Activated naive CD4-positive, alpha-beta T cell treated with Interleukin-2 at 50 U/mL for 16 hours (primary cell): ENCODE measurements at regions not wholly inside any gene's neighbourhood (a gene's known extent, or its start where the extent isn't known, plus 50 kb on each side); places are given as distances from the start of the nearest gene placed in this dataset.

ENCODE experiments used
- DNase-seq: peaks from one replicate; pipeline ENCODE4 v3.0.0-alpha.2; 2020

DNA sequence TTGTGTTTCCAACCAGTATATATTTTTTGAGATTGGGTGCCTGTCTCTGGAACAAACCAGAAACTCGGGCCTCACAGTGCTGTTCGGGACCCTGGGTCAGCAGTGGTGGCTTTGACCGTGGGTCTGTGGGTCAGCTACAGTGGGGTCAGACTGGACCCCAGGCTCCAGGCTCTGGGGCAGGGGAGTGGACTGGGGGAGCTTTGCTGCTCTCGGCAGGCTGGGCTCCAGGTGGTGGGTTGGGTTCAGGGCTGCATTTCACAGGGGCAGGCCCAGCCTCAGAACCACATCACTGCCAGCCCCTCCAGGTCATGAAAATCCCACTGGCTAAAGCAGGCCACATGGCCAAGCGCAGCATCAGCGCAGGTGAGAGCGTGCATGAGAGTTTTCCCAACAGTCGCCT lies 1279.3 kb downstream of the BRD1 start:
- no peak for DNase-seq

DNA sequence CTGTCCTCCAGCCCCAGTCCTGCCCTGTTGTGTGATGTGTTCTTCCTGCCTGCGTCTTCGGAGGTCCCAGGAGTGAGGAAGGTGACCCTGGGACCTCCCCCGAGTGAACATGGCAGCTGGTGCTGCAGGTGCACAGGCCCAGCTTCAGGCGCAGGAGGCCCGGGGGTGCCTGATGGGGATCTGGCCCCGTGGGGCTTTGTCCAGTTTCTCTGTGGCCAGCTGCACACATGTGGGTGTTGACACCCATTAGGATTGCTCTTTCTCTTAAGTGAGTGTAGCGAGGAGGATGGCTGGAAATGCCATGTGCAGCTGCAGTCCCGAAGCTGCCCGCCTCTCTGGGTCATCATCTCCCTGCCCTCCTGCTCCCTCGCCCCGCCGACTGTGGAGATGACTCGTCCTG lies 1279.7 kb downstream of the BRD1 start:
- no peak for DNase-seq

DNA sequence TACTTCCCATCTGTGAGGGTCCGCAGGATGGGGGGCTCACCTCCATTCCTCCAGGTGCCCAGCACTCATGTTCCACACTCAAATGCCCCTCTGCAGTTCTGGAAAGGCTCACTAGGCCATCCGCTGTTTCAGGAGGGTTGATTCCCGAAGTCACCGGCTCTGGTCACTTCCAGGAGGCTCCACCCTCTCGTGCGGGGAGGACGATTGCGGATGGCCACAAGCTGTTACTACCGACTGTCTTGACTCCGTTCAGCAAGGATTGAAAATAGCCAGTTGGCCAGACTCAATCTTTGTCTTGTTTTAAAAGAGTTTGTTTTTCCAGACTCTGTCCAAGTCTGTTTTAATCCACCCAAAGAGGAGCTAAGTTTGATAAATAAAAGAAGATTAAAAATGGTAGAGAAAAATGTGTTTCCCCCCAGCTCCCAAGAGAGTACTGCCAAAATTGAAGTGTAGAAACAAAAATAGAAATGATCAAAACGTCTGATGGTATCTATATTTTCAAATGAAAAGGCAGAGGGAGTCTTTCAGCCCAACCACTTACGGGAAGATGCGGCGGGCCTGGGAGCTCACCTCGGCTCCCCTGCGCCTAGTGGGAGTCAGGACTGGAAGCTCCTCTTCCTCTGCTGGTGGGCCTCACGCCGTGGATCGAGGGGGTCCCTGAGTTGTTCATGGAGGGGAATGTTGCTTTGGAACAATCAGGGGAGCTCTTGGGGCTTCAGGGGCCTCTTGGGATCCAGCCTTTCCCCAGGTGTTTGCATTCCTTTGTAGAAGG lies 1280.8 kb downstream of the BRD1 start:
- no peak for DNase-seq

DNA sequence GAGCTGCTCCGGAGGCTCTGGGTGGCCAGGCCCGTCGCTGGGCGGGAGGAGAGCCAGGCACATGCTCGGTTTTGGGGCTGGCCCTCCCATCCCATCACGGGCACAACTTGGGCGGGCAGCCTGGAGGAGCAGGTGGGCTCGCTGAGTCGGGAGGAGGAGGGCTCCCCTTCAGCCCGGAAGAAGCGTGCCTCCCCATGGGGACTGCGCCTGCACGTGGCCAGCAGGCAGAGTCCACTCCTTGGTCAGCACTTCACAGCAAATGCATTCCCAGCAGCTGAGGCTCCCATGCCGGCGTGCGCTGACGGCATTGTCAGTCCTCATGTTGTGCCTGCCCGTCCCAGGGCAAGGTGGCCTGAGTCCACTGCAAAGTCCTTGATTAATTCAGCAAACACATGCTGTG lies 1281.7 kb downstream of the BRD1 start:
- no peak for DNase-seq

DNA sequence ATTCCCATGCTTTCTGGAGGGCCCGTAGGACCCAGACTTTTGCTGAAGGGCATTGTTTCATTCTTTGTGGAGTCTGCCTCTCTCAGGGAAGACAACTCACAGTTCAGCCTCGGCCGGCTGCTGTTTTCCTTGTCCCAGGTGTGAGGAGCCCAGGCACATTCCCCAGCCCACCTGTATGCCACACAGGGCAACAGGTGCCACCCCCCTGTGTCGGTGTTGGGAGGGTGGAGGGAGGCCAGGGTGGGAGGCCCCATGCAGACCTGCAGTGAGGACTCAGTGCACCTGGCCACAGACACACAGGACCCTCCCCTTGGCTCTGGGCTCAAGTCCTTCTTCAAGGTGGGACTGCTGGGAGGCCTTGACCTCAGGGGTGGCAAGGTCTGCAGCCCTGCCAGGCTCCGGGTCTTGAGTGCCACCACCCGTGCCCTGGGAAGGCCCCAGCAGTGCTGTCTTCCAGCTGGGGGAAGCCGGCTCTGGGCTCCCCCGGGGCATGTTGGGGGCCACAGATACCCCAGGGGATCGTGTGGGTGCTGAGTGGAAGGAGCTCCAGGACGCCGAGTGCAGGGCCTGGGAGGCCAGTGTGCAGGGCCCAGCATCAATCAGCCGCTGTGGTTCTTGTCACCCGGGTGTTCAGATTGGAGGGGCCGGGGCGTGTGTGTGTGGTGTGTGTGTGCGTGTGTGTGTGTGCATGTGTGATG lies 1286.1 kb downstream of the BRD1 start:
- no peak for DNase-seq

DNA sequence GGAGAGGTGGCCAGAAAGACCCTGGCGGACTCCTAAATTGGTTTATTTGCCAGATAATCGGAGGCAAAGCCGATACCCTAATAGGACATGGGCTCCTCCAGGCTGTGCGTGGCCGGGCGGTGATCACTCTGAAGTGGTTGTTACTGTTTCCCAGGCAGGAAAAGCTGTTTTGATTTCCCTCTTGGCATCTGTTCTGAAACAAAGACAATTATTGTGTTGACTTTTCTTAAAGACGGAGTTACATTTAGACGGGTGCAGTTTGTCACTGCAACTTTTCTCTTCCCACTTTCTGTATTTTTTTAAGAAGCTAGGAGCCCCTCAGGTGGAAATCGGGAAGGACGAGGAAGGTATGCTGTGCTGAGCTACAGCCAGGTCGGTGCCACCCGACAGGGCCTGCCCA lies 1288.4 kb downstream of the BRD1 start:
- no peak for DNase-seq

DNA sequence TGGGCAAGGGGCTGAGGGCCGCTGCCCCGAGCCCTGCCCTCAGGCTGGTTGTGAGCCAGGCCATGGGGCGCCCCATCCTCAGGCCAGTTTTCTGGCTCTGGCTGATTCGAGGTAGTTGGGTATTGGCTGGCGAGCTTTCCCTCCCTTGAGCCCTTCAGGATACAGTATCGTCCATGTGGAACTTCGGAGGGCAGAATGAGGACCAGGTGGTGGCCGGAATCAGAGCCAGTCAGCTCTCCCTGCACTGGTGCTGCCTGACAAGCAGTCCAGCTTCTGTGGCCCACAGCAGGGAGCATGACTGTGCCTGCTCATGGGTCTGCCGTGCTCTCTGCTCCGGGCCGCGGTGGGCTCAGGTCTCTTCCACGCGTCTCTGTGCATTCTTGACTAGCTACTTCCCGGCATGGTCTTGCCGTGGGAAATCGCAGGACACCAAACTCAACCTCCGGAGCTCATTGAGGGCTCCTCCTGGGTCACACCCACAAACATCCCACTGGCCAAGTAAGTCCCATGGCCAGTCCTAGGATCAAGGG lies 1289.3 kb downstream of the BRD1 start:
- no peak for DNase-seq

DNA sequence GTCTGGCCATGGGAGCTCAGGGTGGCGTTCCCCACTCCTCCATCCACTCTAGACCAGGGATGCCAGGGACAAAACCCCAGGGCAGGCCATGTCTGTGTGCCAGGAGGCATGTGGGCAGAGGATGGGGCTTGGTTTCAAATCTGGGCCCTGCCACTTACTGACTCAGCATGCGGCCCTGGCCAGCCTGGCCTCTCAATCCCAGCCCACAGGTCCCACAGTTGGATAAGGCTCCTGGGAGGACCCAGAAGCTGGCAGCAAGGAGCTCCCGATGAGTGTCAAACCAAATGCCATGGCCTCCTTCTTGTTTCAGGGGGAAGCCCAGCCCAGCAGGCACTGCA lies 1290.4 kb downstream of the BRD1 start:
- DNase-seq = no peak

DNA sequence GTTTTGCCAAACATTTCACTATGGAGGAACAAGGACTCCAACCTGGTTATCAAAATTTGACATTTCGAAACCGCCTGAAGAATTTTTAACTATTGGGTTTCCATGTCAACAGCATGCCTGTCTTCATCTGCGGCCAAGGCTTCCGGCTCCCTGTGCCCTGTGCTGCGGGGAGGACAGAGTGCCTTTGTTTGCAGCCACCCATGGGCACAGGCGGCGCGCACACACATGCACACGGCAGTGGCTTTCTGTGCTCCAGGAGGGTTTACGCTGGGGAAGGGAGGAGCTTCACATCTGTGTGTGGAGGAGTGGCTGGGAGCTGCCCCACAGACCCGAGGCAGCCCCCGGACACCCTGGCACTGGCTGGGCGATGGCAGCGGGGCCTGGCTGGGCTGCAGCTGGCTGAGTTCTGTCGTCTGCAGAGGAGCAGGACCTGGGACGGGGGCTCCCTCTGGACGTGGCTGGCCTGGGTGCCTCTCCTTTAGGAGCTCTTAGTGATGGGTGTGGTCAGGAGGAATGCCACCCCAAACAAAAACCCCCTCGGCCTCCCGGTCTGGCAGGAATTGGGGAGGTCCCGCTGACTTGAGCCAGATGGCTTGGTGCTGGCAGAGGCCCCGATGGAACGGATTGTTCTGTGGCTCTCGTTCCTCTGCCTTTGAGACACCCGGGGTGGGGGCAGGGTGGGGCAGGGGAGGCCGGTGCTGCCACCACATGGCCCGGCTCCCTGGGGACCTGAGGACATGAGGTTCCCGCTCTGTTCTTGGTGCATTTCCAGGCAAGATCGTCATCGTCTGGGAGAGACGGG lies 1290.9 kb downstream of the BRD1 start:
- DNase-seq = no peak

DNA sequence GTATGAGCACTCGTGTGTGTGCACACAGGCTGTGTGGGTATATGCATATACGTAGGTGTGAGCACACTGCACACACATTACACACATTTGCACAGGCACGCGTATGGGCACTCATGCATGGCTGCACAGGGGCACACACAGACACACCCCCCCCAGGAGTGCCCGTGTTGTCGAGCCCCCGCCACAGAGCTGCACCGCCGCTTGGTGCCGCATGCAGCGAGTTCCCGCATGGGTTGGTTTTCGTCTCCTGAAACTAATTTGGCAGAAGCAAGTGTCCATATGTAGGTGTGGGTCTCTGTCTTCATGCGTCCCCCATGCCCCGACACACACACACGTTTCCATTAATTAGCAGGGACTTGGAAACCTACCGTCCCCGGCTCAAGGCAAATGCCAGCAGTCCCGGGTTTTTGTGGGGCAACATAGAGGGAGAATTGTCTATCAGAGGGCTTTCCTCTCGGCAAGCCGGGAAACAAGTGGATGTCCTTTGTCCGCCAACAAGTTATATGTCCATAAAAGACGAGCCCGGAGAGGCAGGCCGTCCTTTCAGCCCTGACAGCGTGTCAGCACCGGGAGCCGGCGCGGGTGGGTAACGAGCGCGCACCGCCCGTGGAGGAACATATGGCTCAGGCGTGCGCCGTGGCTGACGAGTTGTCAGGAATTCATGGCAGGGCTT lies 1291.7 kb downstream of the BRD1 start:
- DNase-seq = no peak

DNA sequence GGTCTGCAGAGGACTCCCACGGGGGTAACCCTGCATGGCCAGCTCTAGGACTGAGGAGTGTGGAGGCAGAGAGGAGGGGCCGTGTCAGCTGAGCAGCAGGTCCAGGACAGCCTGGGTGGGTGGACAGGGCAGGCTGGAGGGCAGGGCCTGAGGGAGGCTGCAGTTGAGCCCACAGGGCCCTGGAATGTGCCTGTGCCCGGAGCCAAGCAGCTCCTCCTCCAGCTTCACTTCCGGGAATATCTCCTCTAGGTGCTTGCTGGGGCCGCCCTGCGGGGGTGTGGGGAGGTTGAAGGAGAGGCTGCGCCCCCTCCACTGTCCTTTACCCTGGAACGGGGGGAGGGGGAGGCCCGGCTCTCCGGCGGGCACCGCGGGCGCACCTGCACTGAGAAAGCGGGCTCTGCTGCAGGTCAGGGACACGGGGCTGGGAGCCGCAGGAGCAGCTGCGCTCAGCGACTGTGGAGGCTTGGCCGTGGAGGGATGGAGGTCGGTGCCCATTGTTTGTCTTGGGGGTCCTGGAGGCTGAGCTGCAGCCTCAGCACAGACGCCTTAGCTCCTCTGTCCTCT lies 1293.2 kb downstream of the BRD1 start:
- no peak for DNase-seq

DNA sequence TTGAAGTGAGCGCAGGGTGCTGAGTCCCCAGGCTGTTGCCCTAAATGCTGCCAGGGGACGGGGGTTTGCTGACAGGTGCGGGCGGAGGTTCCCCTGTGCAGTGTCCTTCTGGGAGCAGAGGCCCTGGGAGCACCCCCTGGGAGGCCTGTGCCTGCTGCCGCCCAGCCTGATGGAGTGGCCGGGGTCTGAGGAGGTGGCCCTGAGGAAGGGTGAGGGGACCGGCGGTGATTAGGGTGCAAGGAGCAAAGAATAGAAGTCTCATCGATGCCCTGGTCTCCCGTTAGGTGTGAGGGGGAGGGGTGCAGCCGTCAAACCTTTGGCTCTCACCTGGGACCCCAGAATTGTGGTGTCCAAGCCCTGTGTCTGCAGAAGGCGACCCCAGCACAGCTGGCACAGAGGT lies 1294.7 kb downstream of the BRD1 start:
- no peak for DNase-seq

DNA sequence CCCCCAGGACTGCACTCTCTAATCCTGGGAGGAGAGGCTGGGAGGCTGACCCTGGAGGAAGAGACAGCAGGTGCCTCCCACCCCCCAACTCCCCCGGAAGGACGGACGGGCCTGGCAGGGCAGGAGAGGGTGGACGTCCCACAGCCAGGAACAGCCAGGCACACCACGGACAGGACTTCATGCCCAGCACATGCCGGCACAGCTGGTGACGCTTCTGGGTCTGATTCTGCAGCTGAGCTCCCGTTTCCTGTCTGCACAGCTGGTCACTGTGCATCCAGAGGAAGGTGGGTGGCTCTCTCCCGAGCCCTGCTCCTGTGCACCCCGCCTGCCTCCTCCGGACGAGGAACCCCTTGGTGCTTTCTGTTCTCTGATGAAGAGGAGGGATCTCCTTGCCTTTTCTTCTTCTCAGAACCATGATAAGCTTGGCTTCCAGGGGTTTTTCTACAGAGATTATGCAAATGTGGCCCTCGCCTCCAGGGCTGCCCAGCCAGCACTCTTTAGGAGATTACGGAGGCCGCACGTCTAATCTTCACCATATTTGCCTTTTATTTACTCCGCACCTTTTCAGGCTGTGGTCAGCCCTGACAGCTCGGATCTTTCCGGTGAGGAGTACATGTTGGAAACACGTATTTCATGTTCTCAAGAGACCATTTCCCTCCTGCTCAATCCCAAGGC lies 1295.8 kb downstream of the BRD1 start:
- no peak for DNase-seq

DNA sequence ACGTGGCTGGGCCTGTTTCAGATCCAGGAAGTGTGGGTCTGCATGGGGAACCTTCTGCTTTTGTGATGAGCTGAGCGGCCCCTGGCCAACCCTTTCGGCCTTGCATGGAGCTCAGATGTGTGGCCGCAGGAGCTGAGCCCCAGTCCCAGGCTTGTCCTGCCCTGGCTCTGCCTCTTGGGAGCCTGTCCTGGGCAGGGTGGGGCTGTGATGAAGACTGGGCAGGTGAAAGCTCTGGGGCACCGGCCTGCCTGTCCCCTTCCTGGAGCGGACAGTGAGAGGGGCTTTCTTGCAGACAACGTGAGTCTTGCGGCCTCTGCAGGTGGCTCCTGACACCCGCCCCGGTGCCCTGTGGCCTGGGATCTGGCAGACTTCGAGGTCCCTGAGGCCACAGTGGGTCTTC lies 1296.6 kb downstream of the BRD1 start:
- no peak for DNase-seq

DNA sequence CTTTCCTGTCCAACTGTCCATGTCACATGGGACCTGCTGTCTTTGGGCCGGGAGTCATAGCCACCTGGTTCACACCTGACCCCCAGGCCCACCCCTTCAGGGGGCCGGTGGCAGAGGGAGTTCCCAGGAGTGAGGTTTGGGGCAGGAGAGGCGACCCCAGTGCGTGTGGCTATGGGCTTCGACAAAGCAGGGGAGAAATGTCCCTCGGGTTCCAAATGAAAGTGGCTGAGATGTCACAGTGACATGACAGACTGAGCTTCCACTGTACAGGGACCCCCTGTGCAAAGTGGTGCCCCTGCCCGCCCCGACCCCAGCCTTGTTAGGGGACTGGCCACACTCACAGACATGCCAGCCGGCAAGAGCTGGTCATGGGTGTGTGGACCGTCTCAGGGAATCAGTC lies 1297.0 kb downstream of the BRD1 start:
- no peak for DNase-seq

DNA sequence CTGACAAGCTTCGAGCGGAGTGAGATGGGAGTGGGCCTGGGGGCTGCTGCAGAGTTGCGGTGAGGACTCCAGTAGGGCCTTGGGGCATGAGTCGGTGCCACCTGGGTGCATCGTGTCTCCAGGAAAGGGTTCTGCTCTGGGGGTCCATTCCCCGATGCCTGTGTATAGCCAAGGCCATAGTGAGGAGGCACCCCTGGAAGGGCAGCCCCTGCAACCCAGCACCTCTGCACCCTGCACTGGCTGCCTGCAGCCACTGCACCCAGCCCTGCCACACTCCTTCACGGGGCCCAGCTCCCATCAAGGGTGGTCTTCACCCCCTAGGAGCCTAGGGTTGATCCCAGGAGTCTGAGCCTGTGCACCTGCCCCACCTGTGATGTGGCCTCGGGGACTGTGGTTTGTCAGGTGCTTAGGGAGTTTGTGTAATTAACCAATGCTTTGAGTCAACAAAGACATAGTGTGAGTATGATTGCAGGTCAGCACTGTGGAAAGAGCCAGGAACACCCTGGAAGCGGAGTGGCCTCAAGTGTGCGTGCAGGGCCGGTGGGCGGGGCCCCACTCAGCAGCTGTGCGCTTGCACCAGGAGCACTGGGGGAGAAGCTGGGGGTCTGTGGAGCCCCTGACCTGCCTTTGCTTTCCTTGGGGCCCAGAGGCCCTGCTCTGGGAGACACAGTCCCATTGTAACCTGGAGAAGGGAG lies 1299.3 kb downstream of the BRD1 start:
- no peak for DNase-seq

DNA sequence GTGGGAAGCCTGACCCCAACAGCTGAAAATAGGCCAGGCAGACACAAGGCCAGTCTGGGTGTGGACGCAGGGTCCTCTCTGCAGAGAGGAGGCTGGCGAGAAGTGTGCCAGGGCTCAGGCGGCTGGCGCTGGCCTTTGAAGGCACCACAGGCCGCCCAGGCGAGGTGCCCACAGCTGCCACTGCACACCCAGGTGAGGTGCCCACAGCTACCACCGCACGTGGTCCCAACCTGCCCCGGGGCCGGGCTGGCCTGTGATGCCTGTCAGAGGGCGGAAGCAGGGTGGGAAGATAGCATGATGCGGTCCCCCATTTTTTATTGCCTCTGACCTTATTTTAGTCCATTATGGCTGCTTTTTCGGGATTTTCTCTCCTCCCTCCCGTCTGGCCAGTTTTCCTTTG lies 1303.9 kb downstream of the BRD1 start:
- DNase-seq = no peak

DNA sequence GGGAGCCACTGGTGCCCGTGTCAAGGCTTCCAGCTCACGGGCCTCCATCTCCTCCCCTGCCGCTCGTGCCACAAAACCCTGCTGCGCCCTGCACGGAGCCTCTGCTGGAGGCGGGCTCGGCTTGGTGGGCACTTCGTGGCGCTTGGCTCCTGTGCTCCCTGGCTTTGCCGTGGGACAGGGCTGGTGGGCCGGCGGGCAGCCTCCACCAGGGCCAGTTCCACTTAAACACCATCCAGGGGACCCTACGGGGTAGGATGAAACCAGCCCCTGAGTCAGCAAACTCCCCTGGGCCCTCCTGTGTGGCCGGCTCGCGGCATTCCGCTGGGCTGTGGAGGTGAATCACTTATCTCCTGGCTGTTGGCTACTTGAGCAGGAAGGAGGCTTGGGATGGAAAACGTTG lies 1304.6 kb downstream of the BRD1 start:
- no peak for DNase-seq

DNA sequence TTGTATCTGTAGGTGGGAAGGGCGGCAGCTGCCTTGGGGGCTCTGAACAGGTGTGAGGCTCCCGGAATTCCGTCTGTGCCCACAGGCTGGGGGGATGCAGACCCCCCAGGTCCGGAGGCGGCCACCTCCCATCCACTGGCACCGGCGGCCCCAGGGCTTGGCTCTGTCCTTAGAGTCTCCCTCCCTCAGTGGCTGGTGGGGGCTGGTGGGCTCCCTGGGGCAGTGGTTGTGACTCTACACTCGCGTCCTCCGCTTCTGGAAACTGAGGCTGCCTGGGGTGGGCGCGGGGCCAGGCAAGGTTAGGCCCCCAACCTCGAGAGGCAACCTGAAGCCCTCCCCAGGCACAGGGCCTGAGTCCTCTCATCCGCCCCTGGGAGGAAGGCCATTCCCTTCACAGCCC lies 1305.4 kb downstream of the BRD1 start:
- DNase-seq = no peak

DNA sequence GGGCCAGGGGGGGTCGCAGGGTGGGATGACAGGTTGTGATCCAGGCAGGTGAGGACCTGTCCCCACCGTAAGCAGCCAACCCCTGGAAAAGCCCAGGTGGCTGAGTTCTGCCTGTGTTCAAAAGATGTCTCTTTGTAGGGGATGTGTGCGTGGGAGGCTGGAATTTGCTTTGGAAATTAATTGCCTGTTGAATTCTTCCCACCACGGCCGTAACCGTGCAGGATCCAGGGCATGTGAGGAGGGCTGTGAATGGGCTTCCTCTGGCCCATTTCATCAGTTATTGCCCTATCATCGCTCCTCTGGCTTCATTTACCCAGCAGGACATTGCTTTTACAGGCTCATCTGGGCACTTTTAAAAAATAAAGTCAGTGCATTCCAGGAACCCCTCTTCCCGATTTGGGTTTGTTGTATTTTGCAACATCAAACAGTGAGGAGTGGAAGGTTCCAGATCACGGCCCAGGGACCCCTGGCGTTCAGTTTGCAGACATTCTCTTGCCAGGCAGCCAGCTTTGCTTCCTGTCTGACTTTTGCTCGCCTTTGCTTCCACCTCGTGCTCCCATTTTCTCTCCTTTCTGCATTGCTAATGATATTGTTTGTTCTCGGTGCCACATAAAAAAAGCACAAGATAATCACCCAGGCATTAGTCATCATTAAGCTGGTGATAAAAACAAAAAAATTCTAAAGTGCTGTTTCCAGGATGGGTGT lies 1306.6 kb downstream of the BRD1 start:
- DNase-seq = no peak

DNA sequence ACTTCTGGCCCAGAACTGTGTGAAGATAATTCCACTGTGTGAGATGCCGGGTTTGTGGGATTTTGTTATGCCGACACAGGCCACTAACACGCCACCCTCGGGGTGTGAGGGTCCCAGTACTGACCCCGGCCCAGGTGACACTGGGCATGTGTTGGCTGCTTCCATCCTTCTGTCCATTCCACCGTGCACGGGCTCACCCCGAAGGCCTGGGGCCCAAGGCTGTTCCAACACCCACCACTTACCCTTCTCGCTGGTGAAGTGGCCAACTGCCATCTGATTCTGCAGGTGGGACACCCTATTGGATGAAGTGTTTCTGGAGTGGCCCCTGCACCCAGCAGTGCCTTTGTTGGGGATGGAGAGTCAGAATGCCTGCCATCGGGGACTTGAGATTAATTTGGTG lies 1307.5 kb downstream of the BRD1 start:
- no peak for DNase-seq
